ENCODE measurements at regions not wholly inside any gene's neighbourhood (a gene's known extent, or its start where the extent isn't known, plus 50 kb on each side); places are given as distances from the start of the nearest gene placed in this dataset.

- Histone ChIP-seq H3K27me3 (replicated peaks) (no peaks in the 10 kb centered on the region), H3K4me3 (no peak overlapping the region), H3K4me1 (replicated peaks) (no peaks in the 10 kb centered on the region), H3K9me3 (replicated peaks) (no peaks in the 10 kb centered on the region), H3K27ac (no peak overlapping the region), H3K36me3 (no peaks in the 10 kb centered on the region)
- no peak for DNase-seq (ENCODE audit: low read depth in 1 of 2, low spot score in 2 of 2)
Measured at GRCh38 chr14:83017296-83017695, 1483.6 kb upstream of the SEL1L start.

- no peaks in the 10 kb centered on the region for H3K9me3 ChIP-seq (replicated peaks)
- no peaks in the 10 kb centered on the region for H3K4me1 ChIP-seq (replicated peaks)
- no peak overlapping the region for H3K4me3 ChIP-seq
- H3K27ac ChIP-seq = no peak overlapping the region
- no peak for DNase-seq (ENCODE audit: low read depth in 1 of 2, low spot score in 2 of 2)
- no peaks in the 10 kb centered on the region for H3K36me3 ChIP-seq
- H3K27me3 ChIP-seq (replicated peaks) = no peaks in the 10 kb centered on the region
Measured at GRCh38 chr14:83019744-83020414, 1486.2 kb upstream of the SEL1L start.

- Histone ChIP-seq H3K4me1 (replicated peaks) (no peaks in the 10 kb centered on the region), H3K9me3 (replicated peaks) (no peaks in the 10 kb centered on the region), H3K36me3 (no peaks in the 10 kb centered on the region), H3K4me3 (no peak overlapping the region), H3K27ac (no peak overlapping the region), H3K27me3 (replicated peaks) (no peaks in the 10 kb centered on the region)
- no peak for DNase-seq (ENCODE audit: low read depth in 1 of 2, low spot score in 2 of 2)
Measured at GRCh38 chr14:83021323-83021722, 1487.7 kb upstream of the SEL1L start.

GRCh38 chr14:83023369-83023768 lies 1489.7 kb upstream of the SEL1L start:
- H3K4me1 ChIP-seq (replicated peaks) = no peaks in the 10 kb centered on the region
- no peaks in the 10 kb centered on the region for H3K9me3 ChIP-seq (replicated peaks)
- H3K27me3 ChIP-seq (replicated peaks) = no peaks in the 10 kb centered on the region
- H3K4me3 ChIP-seq = no peak overlapping the region
- DNase-seq (ENCODE audit: low read depth in 1 of 2, low spot score in 2 of 2) = no peak
- H3K27ac ChIP-seq = no peak overlapping the region
- H3K36me3 ChIP-seq = no peaks in the 10 kb centered on the region

GRCh38 chr14:83041224-83041623 lies 1507.6 kb upstream of the SEL1L start:
- H3K4me3 ChIP-seq = no peak overlapping the region
- no peaks in the 10 kb centered on the region for H3K4me1 ChIP-seq (replicated peaks)
- H3K27ac ChIP-seq = no peak overlapping the region
- DNase-seq (ENCODE audit: low read depth in 1 of 2, low spot score in 2 of 2) = no peak
- H3K36me3 ChIP-seq = no peaks in the 10 kb centered on the region
- H3K27me3 ChIP-seq (replicated peaks) = no peaks in the 10 kb centered on the region
- H3K9me3 ChIP-seq (replicated peaks) = no peaks in the 10 kb centered on the region

- Histone ChIP-seq H3K27me3 (replicated peaks) (no peaks in the 10 kb centered on the region), H3K36me3 (no peaks in the 10 kb centered on the region), H3K4me3 (no peak overlapping the region), H3K4me1 (replicated peaks) (no peaks in the 10 kb centered on the region), H3K27ac (no peak overlapping the region), H3K9me3 (replicated peaks) (no peaks in the 10 kb centered on the region; the same call in 1 of the 2 replicates)
- no peak for DNase-seq (ENCODE audit: low read depth in 1 of 2, low spot score in 2 of 2)
Measured at GRCh38 chr14:83042858-83043257, 1509.2 kb upstream of the SEL1L start.

GRCh38 chr14:83044001-83044400 lies 1510.3 kb upstream of the SEL1L start:
- Histone ChIP-seq H3K4me3 (no peak overlapping the region), H3K36me3 (no peaks in the 10 kb centered on the region), H3K27ac (no peak overlapping the region), H3K4me1 (replicated peaks) (no peaks in the 10 kb centered on the region), H3K27me3 (replicated peaks) (no peaks in the 10 kb centered on the region), H3K9me3 (replicated peaks) (no peaks in the 10 kb centered on the region; the same call in 1 of the 2 replicates)
- no peak for DNase-seq (ENCODE audit: low read depth in 1 of 2, low spot score in 2 of 2)

GRCh38 chr14:83047059-83047830 lies 1513.6 kb upstream of the SEL1L start:
- Histone ChIP-seq H3K4me1 (replicated peaks) (no peaks in the 10 kb centered on the region), H3K4me3 (no peak overlapping the region), H3K9me3 (replicated peaks) (no peaks in the 10 kb centered on the region; the same call in 1 of the 2 replicates), H3K36me3 (no peaks in the 10 kb centered on the region), H3K27ac (no peak overlapping the region), H3K27me3 (replicated peaks) (no peaks in the 10 kb centered on the region)
- no peak for DNase-seq (ENCODE audit: low read depth in 1 of 2, low spot score in 2 of 2)

GRCh38 chr14:83053022-83053710 lies 1519.5 kb upstream of the SEL1L start:
- Histone ChIP-seq H3K36me3 (no peaks in the 10 kb centered on the region), H3K9me3 (replicated peaks) (no peaks in the 10 kb centered on the region), H3K27ac (no peak overlapping the region), H3K4me1 (replicated peaks) (no peaks in the 10 kb centered on the region), H3K4me3 (no peak overlapping the region), H3K27me3 (replicated peaks) (no peaks in the 10 kb centered on the region)
- DNase-seq (ENCODE audit: low read depth in 1 of 2, low spot score in 2 of 2) = no peak

- H3K4me1 ChIP-seq (replicated peaks) = no peaks in the 10 kb centered on the region
- no peaks in the 10 kb centered on the region for H3K36me3 ChIP-seq
- no peaks in the 10 kb centered on the region for H3K9me3 ChIP-seq (replicated peaks)
- no peak for DNase-seq (ENCODE audit: low read depth in 1 of 2, low spot score in 2 of 2)
- no peaks in the 10 kb centered on the region for H3K27me3 ChIP-seq (replicated peaks)
- H3K27ac ChIP-seq = no peak overlapping the region
- H3K4me3 ChIP-seq = no peak overlapping the region
Measured at GRCh38 chr14:83058068-83058467, 1524.4 kb upstream of the SEL1L start.

GRCh38 chr14:83071888-83072501 lies 1538.3 kb upstream of the SEL1L start:
- DNase-seq (ENCODE audit: low read depth in 1 of 2, low spot score in 2 of 2) = no peak
- Histone ChIP-seq H3K27ac (no peak overlapping the region), H3K4me1 (replicated peaks) (no peaks in the 10 kb centered on the region), H3K9me3 (replicated peaks) (no peaks in the 10 kb centered on the region), H3K4me3 (no peak overlapping the region), H3K27me3 (replicated peaks) (no peaks in the 10 kb centered on the region), H3K36me3 (no peaks in the 10 kb centered on the region)

- H3K27me3 ChIP-seq (replicated peaks) = no peaks in the 10 kb centered on the region
- DNase-seq (ENCODE audit: low read depth in 1 of 2, low spot score in 2 of 2) = no peak
- no peaks in the 10 kb centered on the region for H3K4me1 ChIP-seq (replicated peaks)
- H3K27ac ChIP-seq = no peak overlapping the region
- H3K4me3 ChIP-seq = no peak overlapping the region
- no peaks in the 10 kb centered on the region; the same call in 1 of the 2 replicates for H3K9me3 ChIP-seq (replicated peaks)
- no peaks in the 10 kb centered on the region for H3K36me3 ChIP-seq
Measured at GRCh38 chr14:83085136-83085535, 1551.5 kb upstream of the SEL1L start.

- Histone ChIP-seq H3K36me3 (no peaks in the 10 kb centered on the region), H3K9me3 (replicated peaks) (no peaks in the 10 kb centered on the region; the same call in 1 of the 2 replicates), H3K27me3 (replicated peaks) (no peaks in the 10 kb centered on the region), H3K27ac (no peak overlapping the region), H3K4me1 (replicated peaks) (no peaks in the 10 kb centered on the region), H3K4me3 (no peak overlapping the region)
- DNase-seq (ENCODE audit: low read depth in 1 of 2, low spot score in 2 of 2) = no peak
Measured at GRCh38 chr14:83085725-83086124, 1552.1 kb upstream of the SEL1L start.
